ENCODE measurements at regions not wholly inside any gene's neighbourhood (a gene's known extent, or its start where the extent isn't known, plus 50 kb on each side); places are given as distances from the start of the nearest gene placed in this dataset.

- H3K27ac ChIP-seq (ENCODE audit: insufficient read depth, low read length): no peak overlapping the region
- CTCF ChIA-PET: no interaction called here
- H2AFZ ChIP-seq (replicated peaks; ENCODE audit: low read length, poor library complexity): no peak overlapping the region
- POLR2A ChIA-PET (ENCODE audit: unreplicated experiment): no interaction called here
- H3K79me1 ChIP-seq (ENCODE audit: low read depth in 1 of 2, low read length in 2 of 2): no peaks in the 10 kb centered on the region
- WGBS, 2 experiments (ENCODE audit: extremely low coverage in 2 of 2, insufficient read length in 1 of 2): no CpG with 5 or more reads among the region's 2 CpGs
- no peak overlapping the region for H3K56ac ChIP-seq (ENCODE audit: extremely low read depth, insufficient read depth, low read length)
- no peak overlapping the region for H3K4me3 ChIP-seq (ENCODE audit: insufficient read depth, low read depth, low read length)
- no peak overlapping the region for H2AK9ac ChIP-seq (replicated peaks; ENCODE audit: low read depth, low read length, poor library complexity)
- no peak overlapping the region for H3K4me2 ChIP-seq (ENCODE audit: low read depth, low read length)
- TF ChIP-seq ELK1 (IDR thresholded peaks at IDR 0.05; ENCODE audit: borderline replicate concordance, low read depth, low read length) (no peak), MXI1 (IDR thresholded peaks at IDR 0.05; ENCODE audit: borderline replicate concordance, low read depth, low read length) (no peak), USF2 (IDR thresholded peaks at IDR 0.05; ENCODE audit: low read depth, low read length) (no peak), CEBPB (IDR thresholded peaks at IDR 0.05; ENCODE audit: low read depth, low read length) (no peak), BHLHE40 (IDR thresholded peaks at IDR 0.05; ENCODE audit: low read depth, low read length) (no peak), CHD1 (IDR thresholded peaks at IDR 0.05; ENCODE audit: low read depth, low read length) (no peak), FOS (IDR thresholded peaks at IDR 0.05; ENCODE audit: low read depth, low read length) (no peak), NFE2L2 (IDR thresholded peaks at IDR 0.05; ENCODE audit: low read depth, low read length) (no peak), MAZ (IDR thresholded peaks at IDR 0.05; ENCODE audit: borderline replicate concordance, low read depth, low read length) (no peak), RCOR1 (IDR thresholded peaks at IDR 0.05; ENCODE audit: insufficient replicate concordance, low read length) (no peak), SMC3 (IDR thresholded peaks at IDR 0.05; ENCODE audit: low read depth, low read length) (no peak), RAD21 (IDR thresholded peaks at IDR 0.05; ENCODE audit: low read length) (no peak), RFX5 (IDR thresholded peaks at IDR 0.05; ENCODE audit: low read depth, low read length) (no peak), MAFK (IDR thresholded peaks at IDR 0.05; ENCODE audit: low read depth, low read length) (no peak)
- TF ChIP-seq, protein P1, sequence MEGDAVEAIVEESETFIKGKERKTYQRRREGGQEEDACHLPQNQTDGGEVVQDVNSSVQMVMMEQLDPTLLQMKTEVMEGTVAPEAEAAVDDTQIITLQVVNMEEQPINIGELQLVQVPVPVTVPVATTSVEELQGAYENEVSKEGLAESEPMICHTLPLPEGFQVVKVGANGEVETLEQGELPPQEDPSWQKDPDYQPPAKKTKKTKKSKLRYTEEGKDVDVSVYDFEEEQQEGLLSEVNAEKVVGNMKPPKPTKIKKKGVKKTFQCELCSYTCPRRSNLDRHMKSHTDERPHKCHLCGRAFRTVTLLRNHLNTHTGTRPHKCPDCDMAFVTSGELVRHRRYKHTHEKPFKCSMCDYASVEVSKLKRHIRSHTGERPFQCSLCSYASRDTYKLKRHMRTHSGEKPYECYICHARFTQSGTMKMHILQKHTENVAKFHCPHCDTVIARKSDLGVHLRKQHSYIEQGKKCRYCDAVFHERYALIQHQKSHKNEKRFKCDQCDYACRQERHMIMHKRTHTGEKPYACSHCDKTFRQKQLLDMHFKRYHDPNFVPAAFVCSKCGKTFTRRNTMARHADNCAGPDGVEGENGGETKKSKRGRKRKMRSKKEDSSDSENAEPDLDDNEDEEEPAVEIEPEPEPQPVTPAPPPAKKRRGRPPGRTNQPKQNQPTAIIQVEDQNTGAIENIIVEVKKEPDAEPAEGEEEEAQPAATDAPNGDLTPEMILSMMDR (conservative IDR thresholded peaks at IDR 0.05; ENCODE audit: low read depth, low read length): no peak
- no peak overlapping the region for H2BK20ac ChIP-seq (ENCODE audit: low read depth, low read length)
- H3K27me3 ChIP-seq (ENCODE audit: control insufficient read depth, insufficient read depth, low read length): no peaks in the 10 kb centered on the region; the same call in 1 of the 2 replicates
- no peak overlapping the region for H3K23ac ChIP-seq (ENCODE audit: low read depth, low read length)
- no peak overlapping the region for H3K14ac ChIP-seq (replicated peaks; ENCODE audit: low read depth, low read length)
- dilution Hi-C loops (cut with HindIII; ENCODE audit: low sequenced_read_pairs, unreplicated experiment) (no loop called here), intact Hi-C loops (cut with micrococcal nuclease) (no loop called here), in situ Hi-C loops (cut with MboI; ENCODE audit: low sequenced_read_pairs) (no loop called here)
- no peak overlapping the region for H3K9ac ChIP-seq (ENCODE audit: low read depth, low read length)
- H2BK15ac ChIP-seq (ENCODE audit: low read depth, low read length): no peak overlapping the region
- no TSS peak for BruUV-seq (replicated peaks)
- DNase-seq (no peak), ATAC-seq (ENCODE audit: low read depth) (no peak)
- H3K4ac ChIP-seq (ENCODE audit: low read depth, low read length): no peak overlapping the region
- no peak overlapping the region for H2BK5ac ChIP-seq (ENCODE audit: low read depth, low read length, poor library complexity, severe bottlenecking)
- no peaks in the 10 kb centered on the region for H3K36me3 ChIP-seq (ENCODE audit: control insufficient read depth, insufficient read depth, low read length)
- H3K4me1 ChIP-seq (ENCODE audit: control insufficient read depth, insufficient read depth, low read length): no peaks in the 10 kb centered on the region
- no peak overlapping the region for H2AK5ac ChIP-seq (ENCODE audit: low read depth, low read length)
- no peak overlapping the region for H4K5ac ChIP-seq (ENCODE audit: low read depth, low read length)
- no peak overlapping the region for H3K18ac ChIP-seq (ENCODE audit: low read depth, low read length)
- no peak overlapping the region for H2BK120ac ChIP-seq (ENCODE audit: low read depth, low read length)
- no peaks in the 10 kb centered on the region for H3K9me3 ChIP-seq (ENCODE audit: control insufficient read depth, insufficient read depth, low read length)
- H4K20me1 ChIP-seq (ENCODE audit: insufficient read depth, low read length): no peaks in the 10 kb centered on the region
- H4K91ac ChIP-seq (ENCODE audit: insufficient read depth, low read depth, low read length): no peak overlapping the region
- H3K9me1 ChIP-seq (ENCODE audit: insufficient read depth, low read length): no peaks in the 10 kb centered on the region
- H4K8ac ChIP-seq (ENCODE audit: low read depth in 2 of 2, low read length in 2 of 2): no peak overlapping the region
Measured at GRCh38 chr11:104323841-104324240, 159.9 kb upstream of the PDGFD start.

Measured in IMR-90 (cell line).